T1000 (cell line): ENCODE measurements at regions not wholly inside any gene's neighbourhood (a gene's known extent, or its start where the extent isn't known, plus 50 kb on each side); places are given as distances from the start of the nearest gene placed in this dataset.
"Not testable (repeated sequence)": the region's sequence is repeated elsewhere in the genome, so short reads cannot be mapped to it uniquely, and the experiment has no call there.

Experiments
- DNase-seq: peaks from one replicate; lab custom pipeline; 2025; ENCODE audit warnings: mixed read lengths; lab: John Stamatoyannopoulos, UW

DNA sequence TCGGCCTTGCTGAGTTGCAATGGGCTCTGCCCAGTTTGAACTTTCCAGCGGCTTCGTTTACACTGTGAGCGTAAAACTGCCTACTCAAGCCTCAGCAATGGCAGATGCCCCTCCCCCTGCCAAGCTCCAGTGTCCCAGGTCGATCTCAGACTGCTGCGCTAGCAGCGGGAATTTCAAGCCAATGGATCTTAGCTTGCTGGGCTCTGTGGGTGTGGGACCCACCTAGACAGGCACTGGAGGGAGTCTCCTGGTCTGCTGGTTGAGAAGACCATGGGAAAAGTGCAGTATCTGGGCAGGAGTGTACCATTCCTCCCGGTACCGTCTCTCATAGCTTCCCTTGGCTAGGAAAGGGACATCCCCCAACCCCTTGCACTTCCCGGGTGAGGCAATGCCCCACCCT is 88.2 kb downstream of the KLHL28 start:
- no peak for DNase-seq

DNA sequence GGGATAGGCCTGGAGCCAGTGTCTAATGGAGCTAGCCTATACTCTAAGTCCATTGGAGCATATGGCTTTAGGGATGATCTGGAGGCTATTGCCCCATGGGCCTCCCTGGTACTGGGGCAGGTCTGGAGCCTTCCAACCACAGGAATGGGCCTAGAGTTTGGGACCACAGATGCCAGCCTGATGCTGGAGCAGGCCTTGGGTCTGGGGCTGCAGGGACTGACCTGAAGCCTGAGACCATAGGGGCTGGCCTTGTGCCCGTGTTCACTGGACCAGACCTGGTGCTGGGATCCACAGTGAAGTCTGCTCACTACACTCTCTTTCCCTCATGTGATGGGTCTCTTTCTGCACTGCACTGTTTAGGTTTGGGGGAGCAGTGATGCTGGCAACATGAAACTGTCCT is 95.0 kb downstream of the KLHL28 start:
- no peak for DNase-seq

DNA sequence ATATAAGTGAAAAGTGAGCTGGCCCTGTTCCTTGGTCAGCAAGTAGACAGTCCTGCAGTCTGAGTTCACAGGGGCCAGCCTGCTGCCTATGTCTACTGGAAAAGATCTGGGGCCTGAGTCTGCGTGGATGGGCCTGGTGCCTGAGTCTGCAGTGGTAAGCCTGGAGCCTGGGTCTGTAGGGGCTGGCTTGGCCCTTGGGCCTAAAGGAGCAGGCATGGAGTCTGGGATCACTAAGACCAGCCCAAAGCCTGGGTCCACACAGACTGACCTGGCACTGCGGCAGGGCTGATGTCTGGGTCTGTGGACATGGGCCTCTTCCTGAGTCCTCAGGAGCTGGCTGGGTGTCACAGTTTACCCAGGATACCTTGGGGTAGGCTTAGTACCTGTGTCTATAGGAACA is 95.4 kb downstream of the KLHL28 start:
- no peak for DNase-seq

DNA sequence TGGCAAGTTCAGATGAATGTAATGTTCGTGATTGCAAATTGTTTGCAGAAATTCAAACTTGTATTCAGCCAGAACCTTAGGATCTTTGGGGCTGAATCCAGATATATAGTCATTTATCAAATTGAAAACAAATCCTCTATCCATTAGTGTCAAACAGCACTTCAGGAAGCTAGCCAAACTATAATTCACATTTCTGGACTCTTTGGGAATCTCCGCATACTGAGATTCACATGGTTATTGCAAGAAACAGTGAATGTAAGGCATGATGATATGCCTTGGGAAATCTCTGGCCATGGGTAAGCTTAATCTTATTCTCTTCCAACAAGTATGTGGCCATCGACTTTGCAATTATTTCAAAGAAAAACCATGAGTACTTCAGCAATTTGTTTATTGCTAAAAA is 98.5 kb downstream of the KLHL28 start:
- no peak for DNase-seq

DNA sequence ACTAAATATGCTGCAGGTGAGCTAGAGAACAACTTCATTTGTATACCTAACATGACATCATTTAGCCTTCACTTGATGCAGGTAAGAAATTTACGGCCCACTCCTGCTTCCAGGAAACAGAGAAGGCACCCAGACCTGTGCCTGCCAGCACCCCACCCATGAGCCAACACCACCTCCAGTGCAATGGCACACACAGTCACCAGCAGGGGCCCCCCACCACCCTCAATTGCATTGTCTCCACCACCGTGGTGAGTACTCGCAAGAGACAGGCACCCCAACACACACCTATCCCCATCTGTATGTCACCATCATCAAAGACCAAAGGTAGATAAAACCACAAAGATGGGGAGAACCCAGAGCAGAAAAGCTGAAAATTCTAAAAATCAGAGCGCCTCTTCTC is 107.6 kb downstream of the KLHL28 start:
- no peak for DNase-seq

DNA sequence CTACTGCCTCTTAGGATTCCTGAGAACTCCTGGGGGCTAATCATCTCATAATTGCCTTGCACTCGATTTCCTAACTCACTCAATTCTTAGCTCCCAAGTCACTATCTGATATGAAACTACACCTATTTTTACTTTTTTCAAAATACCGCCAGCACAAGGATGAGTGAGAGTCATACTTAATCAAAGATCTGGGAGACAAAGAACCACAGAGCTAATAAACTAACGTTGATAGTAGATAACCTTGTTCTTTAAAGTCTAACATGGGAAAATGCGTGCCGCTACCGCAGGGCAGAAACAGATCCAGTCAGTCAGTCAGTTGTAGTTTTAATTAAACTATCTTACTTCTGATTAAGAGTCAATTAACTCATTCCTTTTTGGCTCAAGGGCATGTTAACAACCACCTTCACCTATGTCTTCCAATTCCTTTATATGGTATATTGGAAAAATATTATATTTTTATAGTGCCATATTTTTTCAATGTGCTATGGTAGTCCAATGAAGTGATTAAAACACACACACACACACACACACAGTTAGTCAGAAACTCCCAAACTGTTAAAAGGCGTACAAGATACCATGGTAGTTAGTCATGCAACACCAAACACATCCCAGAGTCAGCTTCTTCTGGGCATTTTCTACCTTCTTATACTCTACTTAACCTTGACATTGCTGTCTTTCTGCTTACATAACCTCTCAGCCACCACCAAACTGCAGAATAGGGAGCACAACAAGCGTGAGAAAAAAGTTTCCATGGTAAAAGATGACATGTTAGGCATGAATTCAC is 114.0 kb downstream of the KLHL28 start:
- no peak for DNase-seq

DNA sequence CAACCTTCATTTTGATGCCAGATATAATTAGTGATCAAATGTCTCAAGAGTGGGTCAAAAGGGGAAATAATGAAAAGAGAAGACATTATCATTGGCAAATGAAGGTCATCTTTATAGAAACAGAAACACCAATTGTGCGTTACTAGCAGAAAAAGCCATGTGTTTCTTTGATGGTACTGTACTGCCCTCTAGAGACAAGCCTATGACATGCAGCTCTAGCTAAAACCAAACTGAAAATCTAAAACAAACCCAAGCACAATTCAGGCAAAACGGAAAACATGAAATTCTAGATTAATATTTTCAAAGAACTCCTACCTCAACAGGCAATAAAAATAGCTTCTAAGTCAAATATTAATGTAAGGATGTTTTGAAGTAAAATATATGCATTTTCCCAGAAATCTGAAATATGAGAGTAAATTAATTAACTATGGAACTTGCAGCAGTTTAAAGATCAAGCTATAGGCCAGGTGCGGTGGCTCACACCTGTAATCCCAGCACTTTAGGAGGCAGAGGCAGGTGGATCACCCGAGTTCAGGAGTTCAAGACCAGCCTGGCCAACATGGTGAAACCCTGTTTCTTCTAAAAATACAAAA is 115.4 kb downstream of the KLHL28 start:
- DNase-seq = no peak

DNA sequence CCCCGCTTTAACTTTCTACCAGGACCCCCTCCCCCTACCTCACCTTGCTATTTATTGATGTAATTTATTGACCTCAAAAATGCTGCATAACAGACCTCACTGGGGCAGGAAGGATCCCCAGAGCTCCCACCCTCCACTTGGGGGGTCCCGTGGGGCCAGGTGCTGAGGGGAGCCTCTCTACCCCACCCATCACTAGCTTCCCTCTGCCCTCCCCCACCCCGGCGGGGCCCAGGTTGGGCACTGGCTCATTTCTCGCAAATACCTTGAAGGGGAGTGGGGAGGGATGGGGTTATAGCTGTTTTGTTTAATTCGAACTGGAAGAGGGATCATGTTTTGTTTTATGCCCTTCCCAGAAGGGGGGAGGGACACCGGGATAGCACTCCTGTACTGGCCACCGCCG is 125.8 kb downstream of the KLHL28 start:
- DNase-seq = not testable (repeated sequence)

DNA sequence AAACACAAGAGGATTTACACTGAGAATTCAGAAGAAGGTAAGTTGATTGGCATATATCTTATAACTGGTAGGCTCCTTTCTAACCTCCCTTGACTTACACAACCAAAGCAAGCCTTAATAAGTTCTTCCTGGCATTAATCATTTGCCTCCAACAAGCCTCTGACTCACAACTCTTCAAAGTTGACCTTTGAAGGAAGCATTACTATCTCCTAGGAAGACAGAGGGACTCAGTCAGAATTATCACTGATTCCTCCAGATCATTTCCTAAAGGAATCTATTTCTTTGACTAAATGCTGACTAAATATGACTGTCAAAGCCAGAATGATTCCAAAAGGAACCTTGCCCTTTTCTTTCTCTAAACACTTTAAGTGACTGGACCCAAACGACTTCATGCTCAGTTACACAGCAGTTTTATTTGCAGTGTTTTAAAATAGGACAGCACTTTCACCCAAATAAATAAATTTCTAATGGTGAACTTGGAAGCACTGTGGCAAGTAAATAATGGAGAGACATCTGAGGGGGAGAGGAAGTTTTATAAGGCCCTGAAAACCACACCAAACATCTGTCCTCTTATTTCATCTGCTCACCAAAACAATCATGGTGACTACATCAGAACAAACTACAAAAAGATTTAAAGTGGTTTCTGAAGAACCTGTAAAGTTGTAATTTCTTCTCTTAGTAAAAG is 128.2 kb downstream of the KLHL28 start:
- DNase-seq = no peak

DNA sequence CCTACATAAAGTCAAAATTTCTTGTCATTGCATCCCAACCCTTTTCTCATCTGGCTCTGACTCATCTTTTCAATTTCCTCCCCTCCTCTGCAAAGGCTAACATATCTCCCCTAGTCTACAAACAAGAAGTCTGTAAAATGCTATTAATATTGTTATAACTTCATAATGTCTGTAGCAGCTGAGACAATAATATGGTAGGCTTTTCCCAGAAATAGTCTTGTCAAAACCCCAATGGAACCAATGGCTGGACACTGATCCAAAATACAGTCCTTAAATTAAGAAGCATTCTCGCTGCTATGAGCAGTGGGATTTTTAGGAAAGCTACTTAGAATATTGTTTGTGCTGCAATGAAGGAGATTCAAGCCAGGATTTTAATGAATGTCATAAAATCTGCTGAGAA is 131.4 kb downstream of the KLHL28 start:
- DNase-seq = no peak

DNA sequence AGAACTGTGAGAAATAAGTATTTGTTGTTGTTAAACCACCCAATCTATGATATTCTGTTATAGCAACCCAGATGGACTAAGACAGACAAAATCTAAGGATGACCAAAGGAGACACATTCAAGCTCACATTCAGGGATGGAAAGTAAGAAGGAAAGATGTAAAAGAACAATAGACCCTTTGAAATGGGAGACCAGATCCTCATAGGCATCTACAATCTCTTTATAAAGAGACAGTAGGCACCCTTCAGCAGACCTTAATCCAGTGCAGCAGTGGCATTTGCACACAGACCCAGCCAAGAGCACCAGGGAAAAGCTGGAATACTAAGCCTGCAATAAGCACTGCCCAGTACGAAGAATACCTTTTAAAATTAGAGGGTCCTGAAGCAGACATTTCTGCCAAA is 132.7 kb downstream of the KLHL28 start:
- no peak for DNase-seq

DNA sequence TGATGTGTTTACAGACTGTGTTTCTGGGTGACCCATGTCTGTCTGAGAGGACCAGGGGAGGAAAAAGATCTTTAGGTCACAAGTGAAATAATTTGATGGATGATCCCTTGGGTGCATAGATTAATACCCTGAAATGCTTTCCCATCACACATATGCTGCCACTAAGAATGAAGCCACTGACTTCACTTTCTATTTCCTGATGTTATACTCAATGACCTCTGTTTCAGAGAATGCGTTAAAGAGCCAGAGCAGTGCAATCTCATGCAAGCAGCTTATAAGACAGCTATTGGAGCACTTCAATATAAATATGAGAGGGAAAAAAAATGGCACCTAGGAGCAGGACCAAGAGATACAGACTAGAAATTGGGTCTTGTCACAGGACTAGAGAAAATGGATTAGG is 133.7 kb downstream of the KLHL28 start:
- DNase-seq = no peak

DNA sequence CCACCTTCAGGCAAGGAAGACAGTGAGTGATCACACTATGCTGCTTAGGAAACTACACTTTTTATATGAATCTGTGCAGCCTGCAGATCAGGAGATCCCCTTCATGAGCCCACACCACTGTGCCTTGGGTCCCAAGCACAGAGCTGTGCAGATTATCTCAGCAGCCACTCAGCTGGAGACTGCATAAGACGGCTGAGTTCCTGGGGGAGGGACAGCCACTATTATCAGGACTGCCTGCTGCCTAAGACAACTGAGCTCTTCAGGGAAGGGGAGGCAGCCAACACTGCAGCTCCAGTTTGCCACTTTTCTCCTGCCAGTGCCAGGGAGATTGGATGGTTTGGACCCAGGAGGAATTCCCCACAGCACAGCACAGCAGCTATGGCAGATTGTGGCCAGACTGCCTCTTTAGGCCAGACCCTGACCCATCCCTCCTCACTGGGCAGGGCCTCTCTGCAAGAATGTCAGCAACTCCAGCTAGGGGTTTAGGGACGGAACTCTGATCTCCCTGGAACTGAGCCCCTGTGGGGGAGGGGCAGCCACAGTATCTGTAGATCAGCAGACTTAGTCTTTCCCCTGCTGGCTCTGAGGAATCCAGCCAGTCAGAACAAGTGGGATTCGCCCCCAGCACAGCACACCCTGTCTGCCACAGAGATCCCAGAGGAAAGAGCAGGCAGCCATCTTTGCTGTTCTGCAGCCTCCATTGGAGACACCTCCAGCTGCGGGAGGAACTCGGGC is 141.3 kb downstream of the KLHL28 start:
- DNase-seq = no peak

DNA sequence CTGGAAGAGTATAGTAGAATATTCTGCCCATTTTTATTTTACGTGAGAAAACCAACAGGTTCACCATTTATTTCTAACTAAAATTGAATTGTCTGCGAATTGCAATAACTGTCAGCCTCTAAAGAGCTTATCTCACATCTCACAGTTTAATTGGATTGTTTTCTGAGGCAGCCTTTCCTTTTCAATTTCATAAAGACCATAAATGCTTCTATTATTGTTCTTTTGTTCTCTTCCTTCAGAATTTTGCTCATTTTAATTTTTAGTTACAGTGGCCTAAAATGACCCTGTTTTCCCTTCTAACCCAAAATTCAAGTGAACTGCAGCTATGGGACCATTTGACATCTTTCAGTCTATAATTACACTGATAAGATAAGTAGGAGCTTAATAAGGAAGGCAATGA is 147.6 kb downstream of the KLHL28 start:
- DNase-seq = no peak

DNA sequence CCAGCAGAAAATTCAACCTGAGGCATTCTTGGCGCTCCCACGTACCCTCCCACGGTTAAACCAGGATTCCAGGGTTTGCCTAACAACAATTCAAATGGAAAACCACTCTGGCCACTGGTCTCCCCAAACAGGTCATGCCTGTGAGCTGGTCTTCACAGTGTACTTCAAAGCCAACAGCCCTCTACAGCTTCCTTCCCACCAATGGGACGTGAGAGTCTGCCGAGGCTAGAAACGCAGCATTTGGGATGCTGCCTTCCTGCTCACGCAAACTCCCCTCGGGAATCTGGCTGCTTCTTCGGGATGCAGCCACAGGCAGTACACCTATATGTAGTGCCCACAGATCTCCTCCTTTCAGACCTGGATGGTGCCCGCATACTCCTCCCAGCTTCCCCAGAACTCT is 149.1 kb downstream of the KLHL28 start:
- no peak for DNase-seq

DNA sequence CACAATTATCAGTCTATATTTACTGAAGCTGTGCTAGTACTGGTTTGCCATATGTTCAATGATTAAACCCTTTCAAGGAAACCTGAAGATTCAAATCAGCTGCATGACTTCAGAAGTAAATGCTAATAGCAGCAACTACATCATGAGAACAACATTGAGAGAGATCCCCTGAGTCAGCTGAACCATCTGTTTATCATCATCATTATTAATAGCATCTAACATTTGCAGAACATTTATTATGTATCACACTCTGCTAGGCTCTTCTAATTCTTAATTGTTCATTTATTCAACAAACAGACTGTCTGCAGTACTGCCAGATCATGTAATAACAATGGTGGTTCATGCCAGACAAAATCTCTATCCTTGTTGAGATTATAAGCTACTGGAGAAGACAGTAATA is 157.4 kb downstream of the KLHL28 start:
- DNase-seq = no peak

DNA sequence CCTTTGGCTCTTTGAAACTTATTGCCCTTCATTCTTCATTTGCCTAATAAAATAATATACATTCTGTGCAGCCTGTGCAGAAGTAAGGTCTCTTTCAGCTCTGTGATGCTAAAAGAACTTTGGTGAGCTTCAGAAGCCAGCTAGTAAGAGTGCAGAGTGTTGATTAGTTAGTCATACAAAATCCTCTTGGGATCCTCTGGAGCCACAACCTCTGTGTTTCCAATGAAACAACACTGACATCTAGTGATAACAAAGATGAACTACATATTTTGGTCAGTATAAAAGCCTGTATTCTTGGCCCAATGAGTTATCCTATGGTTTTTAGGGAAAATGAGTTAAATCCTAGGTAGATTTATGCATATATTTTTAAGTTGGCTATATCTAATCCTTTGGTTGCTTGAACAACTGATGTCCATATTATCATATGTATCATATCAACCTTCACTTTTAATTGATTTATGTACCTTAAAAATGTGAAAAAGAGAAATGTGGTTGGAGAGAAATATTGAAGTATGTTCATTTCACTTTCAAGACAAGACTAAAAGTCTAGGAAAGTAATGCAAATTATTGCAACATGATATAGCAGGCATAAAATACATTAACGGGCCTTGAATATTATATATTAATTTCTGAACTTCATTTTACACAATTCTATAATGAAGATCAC is 158.4 kb downstream of the KLHL28 start:
- DNase-seq = no peak

DNA sequence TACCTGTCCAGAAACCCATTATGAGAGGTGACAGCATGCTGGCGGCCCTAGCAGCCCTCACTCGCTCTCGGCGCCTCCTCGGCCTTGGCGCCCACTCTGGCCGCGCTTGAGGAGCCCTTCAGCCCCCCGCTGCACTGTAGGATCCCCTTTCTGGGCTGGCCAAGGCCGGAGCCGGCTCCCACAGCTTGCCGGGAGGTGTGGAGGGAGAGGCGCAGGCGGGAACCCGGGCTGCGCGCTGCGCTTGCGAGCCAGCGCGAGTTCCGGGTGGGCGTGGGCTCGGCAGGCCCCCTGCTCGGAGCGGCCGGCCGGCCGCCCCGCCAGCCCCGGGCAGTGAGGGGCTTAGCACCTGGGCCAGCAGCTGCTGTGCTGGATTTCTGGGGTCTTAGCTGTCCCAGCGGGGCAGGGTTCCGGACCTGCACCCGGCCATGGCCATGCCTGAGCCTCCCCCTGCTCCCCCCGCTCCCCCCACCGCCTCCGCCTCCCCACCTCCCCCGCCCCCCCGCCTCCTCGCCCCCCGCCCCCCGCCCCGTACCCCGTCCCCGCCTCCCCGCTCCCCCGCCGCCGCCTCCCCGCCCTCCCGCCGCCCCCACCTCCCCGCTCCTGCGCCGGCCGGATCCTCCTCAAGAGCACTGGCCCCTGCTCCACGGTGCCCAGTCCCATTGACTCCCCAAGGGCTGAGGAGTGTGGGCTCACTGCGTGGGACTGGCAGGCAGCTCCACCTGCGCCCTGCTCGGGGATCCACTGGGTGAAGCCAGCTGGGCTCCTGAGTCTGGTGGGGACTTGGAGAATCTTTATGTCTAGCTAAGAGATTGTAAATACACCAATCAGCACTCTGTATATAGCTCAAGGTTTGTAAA is 163.1 kb downstream of the KLHL28 start:
- no peak for DNase-seq

DNA sequence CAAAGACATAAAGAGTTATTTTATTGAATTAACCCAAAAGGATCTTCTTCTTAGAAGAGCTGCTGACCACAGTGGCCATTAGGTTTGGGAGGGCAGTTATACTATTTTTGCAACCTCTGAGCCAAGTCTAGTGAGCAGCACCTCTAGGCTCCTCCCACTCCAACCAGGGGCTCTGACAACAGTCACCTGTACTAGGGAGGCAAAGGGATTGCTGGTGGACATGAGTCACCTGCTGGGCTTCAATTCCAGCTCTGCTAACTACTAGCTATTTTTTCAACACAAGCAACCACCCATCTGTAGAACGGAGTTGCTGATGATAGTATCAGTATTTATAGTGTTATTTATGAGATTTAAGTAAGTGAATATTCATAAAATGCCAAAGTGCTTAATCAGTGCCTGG is 166.0 kb downstream of the KLHL28 start:
- DNase-seq = no peak

DNA sequence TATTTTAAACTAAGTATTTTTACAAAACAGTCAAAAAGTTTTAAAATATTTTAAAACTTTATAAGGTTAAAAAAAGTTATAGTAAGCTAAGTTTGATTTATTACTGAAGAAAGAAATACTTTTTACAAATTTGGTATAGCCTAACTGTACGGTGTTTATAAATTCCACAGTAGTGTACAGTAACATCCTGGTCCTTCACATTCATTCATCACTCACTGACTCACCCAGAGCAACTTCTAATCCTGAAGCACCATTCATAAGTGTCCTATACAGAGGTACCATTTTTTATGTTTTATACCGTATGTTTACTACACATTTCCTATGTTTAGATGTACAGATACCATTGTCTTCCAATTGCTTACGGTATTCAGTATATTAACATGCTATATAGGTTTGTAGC is 170.0 kb downstream of the KLHL28 start:
- no peak for DNase-seq

DNA sequence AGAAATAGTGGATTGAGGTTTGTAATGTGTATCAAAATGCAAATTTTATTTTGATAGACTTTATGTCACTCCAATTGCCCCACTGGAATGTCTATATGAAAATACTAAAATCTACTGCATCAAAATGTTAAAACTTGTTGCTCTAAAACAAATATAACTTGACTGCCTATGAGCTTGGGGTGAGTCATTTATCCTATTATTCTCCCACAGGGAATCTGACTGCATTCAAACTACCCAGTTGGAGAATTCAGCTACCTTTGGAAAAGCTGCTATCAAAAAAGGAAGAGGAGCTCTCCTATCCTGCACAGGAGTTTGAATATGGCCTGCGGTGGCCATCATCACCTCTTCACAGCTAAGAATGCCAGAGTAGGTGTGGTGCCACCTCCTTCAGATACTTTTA is 173.1 kb downstream of the KLHL28 start:
- no peak for DNase-seq
